ENCODE measurements at regions not wholly inside any gene's neighbourhood (a gene's known extent, or its start where the extent isn't known, plus 50 kb on each side); places are given as distances from the start of the nearest gene placed in this dataset.

- TF ChIP-seq CTCF (IDR thresholded peaks at IDR 0.05): no peak
- no peak for TF ChIP-seq EZH2 (IDR thresholded peaks at IDR 0.05)
Measured at GRCh38 chr13:68190818-68191217, 960.7 kb upstream of the PCDH9 start.

Data from neural progenitor cell (in vitro differentiated cells).